ENCODE measurements at regions not wholly inside any gene's neighbourhood (a gene's known extent, or its start where the extent isn't known, plus 50 kb on each side); places are given as distances from the start of the nearest gene placed in this dataset.

GRCh38 chr12:113613414-113613813, 141.7 kb upstream of the LHX5 start:
- TF ChIP-seq EP300 (IDR thresholded peaks at IDR 0.05), result no peak
- TF ChIP-seq, protein P1, sequence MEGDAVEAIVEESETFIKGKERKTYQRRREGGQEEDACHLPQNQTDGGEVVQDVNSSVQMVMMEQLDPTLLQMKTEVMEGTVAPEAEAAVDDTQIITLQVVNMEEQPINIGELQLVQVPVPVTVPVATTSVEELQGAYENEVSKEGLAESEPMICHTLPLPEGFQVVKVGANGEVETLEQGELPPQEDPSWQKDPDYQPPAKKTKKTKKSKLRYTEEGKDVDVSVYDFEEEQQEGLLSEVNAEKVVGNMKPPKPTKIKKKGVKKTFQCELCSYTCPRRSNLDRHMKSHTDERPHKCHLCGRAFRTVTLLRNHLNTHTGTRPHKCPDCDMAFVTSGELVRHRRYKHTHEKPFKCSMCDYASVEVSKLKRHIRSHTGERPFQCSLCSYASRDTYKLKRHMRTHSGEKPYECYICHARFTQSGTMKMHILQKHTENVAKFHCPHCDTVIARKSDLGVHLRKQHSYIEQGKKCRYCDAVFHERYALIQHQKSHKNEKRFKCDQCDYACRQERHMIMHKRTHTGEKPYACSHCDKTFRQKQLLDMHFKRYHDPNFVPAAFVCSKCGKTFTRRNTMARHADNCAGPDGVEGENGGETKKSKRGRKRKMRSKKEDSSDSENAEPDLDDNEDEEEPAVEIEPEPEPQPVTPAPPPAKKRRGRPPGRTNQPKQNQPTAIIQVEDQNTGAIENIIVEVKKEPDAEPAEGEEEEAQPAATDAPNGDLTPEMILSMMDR (IDR thresholded peaks at IDR 0.05), result no peak
- TF ChIP-seq POLR2A (IDR thresholded peaks at IDR 0.05; ENCODE audit: low read depth), result no peak
- TF ChIP-seq POLR2AphosphoS5 (IDR thresholded peaks at IDR 0.05), result no peak

Measured in esophagus muscularis mucosa (tissue), 4 donors.